Retinal pigment epithelial cell (primary cell): ENCODE measurements at regions not wholly inside any gene's neighbourhood (a gene's known extent, or its start where the extent isn't known, plus 50 kb on each side); places are given as distances from the start of the nearest gene placed in this dataset.

ENCODE experiments used
- DNase-seq: peaks from one replicate; pipeline ENCODE4 v3.0.0-alpha.2; 2010; ENCODE audit warnings: low read depth
- H3K4me3 ChIP-seq: 2 replicates; pipeline ENCODE4 v1.5.1; 2011; ENCODE audit warnings: mild to moderate bottlenecking, low read length, control low read depth, moderate library complexity
- TF ChIP-seq, protein P1 (sequence below): conservative IDR thresholded peaks from 2 replicates; pipeline ENCODE4 v1.5.1; 2011; ENCODE audit warnings: low read depth, low read length, control low read depth, inconsistent platforms

DNA sequence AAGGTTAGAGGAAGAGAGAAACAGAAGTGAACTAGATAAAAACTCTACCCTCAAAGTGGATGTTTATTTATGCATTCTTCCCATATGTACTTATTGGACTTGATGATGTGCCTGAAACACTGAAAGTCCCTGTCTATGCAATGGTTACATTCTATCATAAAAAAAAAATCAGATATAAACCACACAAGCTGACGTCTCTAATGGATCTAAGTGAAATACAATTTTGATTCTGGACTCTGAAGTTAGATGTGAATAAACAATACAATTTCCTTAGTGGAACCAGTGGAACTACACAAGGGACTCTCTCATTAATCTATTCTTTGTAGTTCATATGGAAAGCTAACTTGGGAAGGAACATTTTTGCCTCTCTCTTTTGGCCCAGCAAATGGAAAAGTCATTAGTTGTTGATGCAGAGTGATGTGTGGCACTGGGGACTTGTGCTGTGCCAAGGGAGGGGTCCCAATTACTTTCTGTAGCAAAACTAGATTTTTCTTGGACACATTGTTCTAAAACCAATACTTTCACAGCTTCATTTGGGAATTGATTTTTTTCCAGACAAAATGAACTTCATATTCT is 376.8 kb downstream of the TRIB2 start:
- TF ChIP-seq, protein P1, sequence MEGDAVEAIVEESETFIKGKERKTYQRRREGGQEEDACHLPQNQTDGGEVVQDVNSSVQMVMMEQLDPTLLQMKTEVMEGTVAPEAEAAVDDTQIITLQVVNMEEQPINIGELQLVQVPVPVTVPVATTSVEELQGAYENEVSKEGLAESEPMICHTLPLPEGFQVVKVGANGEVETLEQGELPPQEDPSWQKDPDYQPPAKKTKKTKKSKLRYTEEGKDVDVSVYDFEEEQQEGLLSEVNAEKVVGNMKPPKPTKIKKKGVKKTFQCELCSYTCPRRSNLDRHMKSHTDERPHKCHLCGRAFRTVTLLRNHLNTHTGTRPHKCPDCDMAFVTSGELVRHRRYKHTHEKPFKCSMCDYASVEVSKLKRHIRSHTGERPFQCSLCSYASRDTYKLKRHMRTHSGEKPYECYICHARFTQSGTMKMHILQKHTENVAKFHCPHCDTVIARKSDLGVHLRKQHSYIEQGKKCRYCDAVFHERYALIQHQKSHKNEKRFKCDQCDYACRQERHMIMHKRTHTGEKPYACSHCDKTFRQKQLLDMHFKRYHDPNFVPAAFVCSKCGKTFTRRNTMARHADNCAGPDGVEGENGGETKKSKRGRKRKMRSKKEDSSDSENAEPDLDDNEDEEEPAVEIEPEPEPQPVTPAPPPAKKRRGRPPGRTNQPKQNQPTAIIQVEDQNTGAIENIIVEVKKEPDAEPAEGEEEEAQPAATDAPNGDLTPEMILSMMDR: no peak
- H3K4me3 ChIP-seq: no peak overlapping the region

GRCh38 chr2:13102397-13103063 is 385.8 kb downstream of the TRIB2 start:
- no peak for DNase-seq
- TF ChIP-seq, protein P1: no peak
- no peak overlapping the region for H3K4me3 ChIP-seq

More for the DNA sequence above, 376.8 kb downstream of the TRIB2 start:
- DNase-seq: no peak

GRCh38 chr2:13103151-13103550 is 386.4 kb downstream of the TRIB2 start:
- TF ChIP-seq, protein P1: no peak
- no peak overlapping the region for H3K4me3 ChIP-seq
- DNase-seq: no peak

DNA sequence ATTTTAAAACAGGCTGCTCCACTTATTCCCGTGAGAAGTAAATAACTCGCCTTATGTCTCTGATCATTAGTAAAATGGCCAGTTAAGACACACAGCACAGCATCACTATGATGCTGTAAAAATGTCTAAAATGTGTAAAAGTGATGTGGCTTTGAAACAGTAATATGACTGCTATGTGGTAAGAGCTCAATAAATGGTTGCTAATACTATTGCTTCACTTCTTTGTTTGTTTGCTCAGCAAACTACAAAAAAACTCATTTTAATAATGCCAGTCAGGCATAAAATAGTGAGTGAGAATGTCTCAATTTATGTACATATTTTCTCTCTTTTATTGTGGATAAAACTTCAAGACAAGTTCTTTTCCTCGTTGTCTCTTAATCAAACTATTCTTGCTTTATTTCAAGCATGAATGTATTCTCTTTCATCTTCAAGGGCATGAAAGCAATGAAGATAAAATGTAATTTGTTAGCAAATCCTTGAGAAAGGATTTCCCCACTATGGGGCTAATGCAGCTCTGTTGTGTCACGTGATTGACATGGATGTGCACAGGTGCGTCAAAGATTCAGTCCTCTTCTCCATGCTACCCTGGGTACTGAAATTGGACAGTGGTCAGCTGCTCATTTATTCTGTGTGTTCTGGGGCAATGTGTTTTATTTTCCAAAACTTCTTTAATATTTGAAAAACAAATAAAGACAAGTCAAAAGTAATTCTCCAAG is 387.2 kb downstream of the TRIB2 start:
- H3K4me3 ChIP-seq: no peak overlapping the region
- TF ChIP-seq, protein P1: no peak
- no peak for DNase-seq

DNA sequence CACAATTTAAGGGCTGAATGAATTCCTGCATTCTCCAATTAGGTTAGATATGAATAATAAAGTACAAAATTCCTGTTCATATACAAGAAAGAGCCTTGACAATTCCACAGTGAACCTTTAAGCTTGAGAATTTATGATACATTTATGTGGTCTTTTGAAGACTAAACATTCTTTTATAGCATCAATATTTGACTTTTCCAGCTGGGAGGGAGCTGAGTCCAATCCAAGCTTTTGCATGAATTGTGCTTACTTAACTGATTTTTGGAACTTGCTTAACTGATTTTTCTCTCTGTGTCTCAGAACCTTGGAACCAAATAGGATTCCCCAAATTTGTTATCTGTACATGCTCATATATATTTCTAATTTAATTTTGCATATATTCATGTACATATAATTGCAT is 388.0 kb downstream of the TRIB2 start:
- TF ChIP-seq, protein P1: no peak
- DNase-seq: no peak
- H3K4me3 ChIP-seq: no peak overlapping the region

DNA sequence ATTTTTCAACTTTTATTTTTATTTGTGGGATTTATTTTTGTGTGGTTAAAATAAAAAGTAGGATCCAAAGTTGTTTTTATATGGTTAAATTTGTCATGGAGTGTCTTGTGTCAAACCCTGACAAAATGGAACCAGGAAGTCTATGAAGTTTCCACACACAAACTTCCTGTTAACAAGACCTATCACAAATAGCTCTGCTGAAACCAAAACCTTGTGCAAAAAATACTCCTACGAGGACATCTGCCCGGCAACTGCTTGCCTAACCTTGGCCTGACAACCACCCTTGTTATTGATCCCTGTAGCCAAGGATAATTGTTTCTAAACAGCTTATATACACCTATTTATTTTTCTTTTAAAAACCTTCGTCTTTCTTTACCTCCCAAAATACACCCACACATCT is 389.6 kb downstream of the TRIB2 start:
- no peak for DNase-seq
- no peak overlapping the region for H3K4me3 ChIP-seq
- TF ChIP-seq, protein P1: no peak
